Sigmoid colon (tissue), 4 donors: ENCODE measurements at regions not wholly inside any gene's neighbourhood (a gene's known extent, or its start where the extent isn't known, plus 50 kb on each side); places are given as distances from the start of the nearest gene placed in this dataset.

Experiments
- CTCF ChIP-seq, 4 experiments: fragments of 450-650 bp in 3 of 4; fragments of 200-600 bp in 1 of 4; IDR thresholded peaks; one replicate each; pipeline ENCODE4 v1.5.1; 2016 to 2019; ENCODE audit warnings: antibody characterized with exemption in 4 of 4, mild to moderate bottlenecking in 3 of 4, moderate library complexity in 2 of 4
- EP300 ChIP-seq, 4 donors: sonication (generic); formaldehyde crosslinking; IDR thresholded peaks; one replicate each; pipeline ENCODE4 v1.6.1; 2017; ENCODE audit warnings: antibody characterized with exemption in 4 of 4
- POLR2A ChIP-seq, 2 donors: fragments of 450-650 bp; IDR thresholded peaks; one replicate each; pipeline ENCODE4 v1.6.1; 2016; ENCODE audit warnings: antibody characterized with exemption in 2 of 2, mild to moderate bottlenecking in 2 of 2, moderate library complexity in 2 of 2
- POLR2AphosphoS5 ChIP-seq, 4 donors: sonication (generic); formaldehyde crosslinking; IDR thresholded peaks; one replicate each; pipeline ENCODE4 v1.6.1; 2017; ENCODE audit warnings: antibody characterized with exemption in 4 of 4

GRCh38 chr6:134114489-134114888, 62.1 kb upstream of the SLC2A12 start:
- TF ChIP-seq CTCF (IDR thresholded peaks at IDR 0.05), result no peak
- TF ChIP-seq POLR2AphosphoS5 (IDR thresholded peaks at IDR 0.05), result no peak
- no peak for TF ChIP-seq POLR2A (IDR thresholded peaks at IDR 0.05)
- no peak for TF ChIP-seq EP300 (IDR thresholded peaks at IDR 0.05)
